ENCODE measurements at regions not wholly inside any gene's neighbourhood (a gene's known extent, or its start where the extent isn't known, plus 50 kb on each side); places are given as distances from the start of the nearest gene placed in this dataset.

- no peak for DNase-seq (ENCODE audit: low read depth)
- H3K4me3 ChIP-seq (ENCODE audit: low read depth, low read length), result no peak overlapping the region
- TF ChIP-seq, protein P1, sequence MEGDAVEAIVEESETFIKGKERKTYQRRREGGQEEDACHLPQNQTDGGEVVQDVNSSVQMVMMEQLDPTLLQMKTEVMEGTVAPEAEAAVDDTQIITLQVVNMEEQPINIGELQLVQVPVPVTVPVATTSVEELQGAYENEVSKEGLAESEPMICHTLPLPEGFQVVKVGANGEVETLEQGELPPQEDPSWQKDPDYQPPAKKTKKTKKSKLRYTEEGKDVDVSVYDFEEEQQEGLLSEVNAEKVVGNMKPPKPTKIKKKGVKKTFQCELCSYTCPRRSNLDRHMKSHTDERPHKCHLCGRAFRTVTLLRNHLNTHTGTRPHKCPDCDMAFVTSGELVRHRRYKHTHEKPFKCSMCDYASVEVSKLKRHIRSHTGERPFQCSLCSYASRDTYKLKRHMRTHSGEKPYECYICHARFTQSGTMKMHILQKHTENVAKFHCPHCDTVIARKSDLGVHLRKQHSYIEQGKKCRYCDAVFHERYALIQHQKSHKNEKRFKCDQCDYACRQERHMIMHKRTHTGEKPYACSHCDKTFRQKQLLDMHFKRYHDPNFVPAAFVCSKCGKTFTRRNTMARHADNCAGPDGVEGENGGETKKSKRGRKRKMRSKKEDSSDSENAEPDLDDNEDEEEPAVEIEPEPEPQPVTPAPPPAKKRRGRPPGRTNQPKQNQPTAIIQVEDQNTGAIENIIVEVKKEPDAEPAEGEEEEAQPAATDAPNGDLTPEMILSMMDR (IDR thresholded peaks at IDR 0.05; ENCODE audit: insufficient read depth, low read depth, low read length, missing control alignments), result no peak
Observed at GRCh38 chr11:131279654-131280384, 90.6 kb upstream of the NTM start.

- H3K4me3 ChIP-seq (ENCODE audit: low read depth, low read length), result no peak overlapping the region
- TF ChIP-seq, protein P1 (IDR thresholded peaks at IDR 0.05; ENCODE audit: insufficient read depth, low read depth, low read length, missing control alignments), result no peak
- DNase-seq (ENCODE audit: low read depth), result no peak
Observed at GRCh38 chr11:131281316-131281715, 89.1 kb upstream of the NTM start.

- no peak for DNase-seq (ENCODE audit: low read depth)
- TF ChIP-seq, protein P1 (IDR thresholded peaks at IDR 0.05; ENCODE audit: insufficient read depth, low read depth, low read length, missing control alignments), result no peak
- H3K4me3 ChIP-seq (ENCODE audit: low read depth, low read length), result no peak overlapping the region
Observed at GRCh38 chr11:131284041-131284440, 86.4 kb upstream of the NTM start.

DNA sequence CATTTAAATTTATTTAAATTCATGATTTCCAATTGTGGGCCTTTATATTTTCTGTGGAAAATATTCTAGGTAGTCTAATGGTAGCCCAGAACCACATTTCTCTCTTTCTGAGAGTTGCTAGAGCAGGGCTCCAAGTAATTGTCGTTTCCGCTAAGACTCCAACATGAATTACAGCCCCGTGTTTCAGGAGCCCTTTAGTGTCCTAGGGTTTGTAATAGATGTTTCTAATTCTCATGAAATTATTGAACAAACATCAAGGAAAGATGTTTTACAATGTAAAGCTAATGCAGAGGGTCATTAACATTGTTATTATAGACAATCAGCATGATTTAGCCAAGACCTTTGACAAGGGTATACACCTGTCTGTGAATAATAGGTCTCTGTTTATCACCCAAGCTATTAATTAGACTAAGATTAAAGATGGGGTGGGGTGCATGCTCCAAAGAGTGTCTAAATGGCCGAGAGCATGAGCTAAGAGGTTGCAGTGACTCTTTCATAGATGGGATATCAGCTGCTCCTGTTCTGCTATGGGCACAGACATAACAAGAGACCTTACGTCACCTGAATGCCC lies 81.8 kb upstream of the NTM start:
- DNase-seq (ENCODE audit: low read depth), result no peak
- TF ChIP-seq, protein P1 (IDR thresholded peaks at IDR 0.05; ENCODE audit: insufficient read depth, low read depth, low read length, missing control alignments), result no peak
- no peak overlapping the region for H3K4me3 ChIP-seq (ENCODE audit: low read depth, low read length)

- TF ChIP-seq, protein P1 (IDR thresholded peaks at IDR 0.05; ENCODE audit: insufficient read depth, low read depth, low read length, missing control alignments), result no peak
- DNase-seq (ENCODE audit: low read depth), result no peak
- H3K4me3 ChIP-seq (ENCODE audit: low read depth, low read length), result no peak overlapping the region
Observed at GRCh38 chr11:131290185-131290584, 80.2 kb upstream of the NTM start.

DNA sequence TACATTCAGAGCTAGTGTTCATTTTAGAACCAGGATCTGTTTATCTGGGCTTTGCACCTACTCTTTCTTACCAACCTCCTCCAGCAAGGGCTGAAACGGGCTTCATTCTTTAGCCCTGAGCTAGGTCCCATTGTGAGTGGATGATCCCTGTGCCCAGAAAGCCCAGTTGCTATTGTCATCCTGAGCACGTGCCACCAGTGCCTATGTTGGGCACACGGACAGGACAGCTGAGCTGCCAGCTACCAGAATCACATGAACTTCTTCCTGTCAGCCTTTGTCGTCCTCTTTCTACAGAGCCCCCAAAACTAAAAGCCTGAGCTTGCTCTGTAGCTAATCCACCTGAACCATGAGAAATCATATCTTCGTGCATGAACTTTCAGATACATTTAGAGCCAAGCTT lies 74.4 kb upstream of the NTM start:
- TF ChIP-seq, protein P1 (IDR thresholded peaks at IDR 0.05; ENCODE audit: insufficient read depth, low read depth, low read length, missing control alignments), result no peak
- no peak overlapping the region for H3K4me3 ChIP-seq (ENCODE audit: low read depth, low read length)
- no peak for DNase-seq (ENCODE audit: low read depth)

- TF ChIP-seq, protein P1 (IDR thresholded peaks at IDR 0.05; ENCODE audit: insufficient read depth, low read depth, low read length, missing control alignments), result no peak
- H3K4me3 ChIP-seq (ENCODE audit: low read depth, low read length), result no peak overlapping the region
- DNase-seq (ENCODE audit: low read depth), result no peak
Observed at GRCh38 chr11:131297441-131297840, 73.0 kb upstream of the NTM start.
